BE2C (cell line): ENCODE measurements at regions not wholly inside any gene's neighbourhood (a gene's known extent, or its start where the extent isn't known, plus 50 kb on each side); places are given as distances from the start of the nearest gene placed in this dataset.

ENCODE experiments used
- DNase-seq: peaks from one replicate; pipeline ENCODE4 v3.0.0-alpha.2; 2020
- H3K27me3 ChIP-seq: fragments of 250-450 bp; sonication (Bioruptor Pico); 2 replicates; pipeline ENCODE4 v1.5.1; 2020; ENCODE audit warnings: mild to moderate bottlenecking
- H3K36me3 ChIP-seq: fragments of 250-450 bp; sonication (Bioruptor Pico); 2 replicates; pipeline ENCODE4 v1.5.1; 2020; ENCODE audit warnings: mild to moderate bottlenecking
- H3K4me1 ChIP-seq: fragments of 250-450 bp; sonication (Bioruptor Pico); 2 replicates; pipeline ENCODE4 v1.5.1; 2020
- H3K4me3 ChIP-seq: 2 replicates; pipeline ENCODE4 v1.5.1; 2011; ENCODE audit warnings: low read depth, low read length
- H3K9me3 ChIP-seq: fragments of 250-450 bp; sonication (Bioruptor Pico); 2 replicates; pipeline ENCODE4 v1.5.1; 2020
- TF ChIP-seq, protein P1 (sequence below): IDR thresholded peaks from 2 replicates; pipeline ENCODE4 v1.5.1; 2012; ENCODE audit warnings: mild to moderate bottlenecking, low read depth, low read length

DNA sequence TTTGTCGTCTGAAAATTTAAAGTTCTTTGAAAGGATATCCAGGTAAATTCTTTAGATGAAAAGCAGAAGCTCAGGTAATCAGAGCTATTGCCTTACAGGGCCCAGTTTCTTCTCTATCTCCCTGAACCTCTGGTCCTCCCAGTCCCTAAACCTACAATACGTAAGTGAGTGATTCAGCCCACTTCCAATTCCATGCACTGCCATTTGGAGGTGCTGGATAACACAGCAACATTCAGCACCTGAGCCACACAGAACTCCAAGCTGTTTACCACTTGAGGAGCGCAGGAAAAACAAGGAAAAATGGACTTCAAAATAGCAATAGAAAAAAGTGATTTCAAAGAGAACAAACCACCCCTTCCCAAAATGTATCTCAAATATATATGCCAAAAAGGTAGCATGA is 105.0 kb upstream of the DNAJC10 start:
- Histone ChIP-seq H3K36me3 (no peaks in the 10 kb centered on the region), H3K4me3 (no peak overlapping the region), H3K4me1 (no peaks in the 10 kb centered on the region), H3K27me3 (no peaks in the 10 kb centered on the region), H3K9me3 (no peaks in the 10 kb centered on the region)
- TF ChIP-seq, protein P1, sequence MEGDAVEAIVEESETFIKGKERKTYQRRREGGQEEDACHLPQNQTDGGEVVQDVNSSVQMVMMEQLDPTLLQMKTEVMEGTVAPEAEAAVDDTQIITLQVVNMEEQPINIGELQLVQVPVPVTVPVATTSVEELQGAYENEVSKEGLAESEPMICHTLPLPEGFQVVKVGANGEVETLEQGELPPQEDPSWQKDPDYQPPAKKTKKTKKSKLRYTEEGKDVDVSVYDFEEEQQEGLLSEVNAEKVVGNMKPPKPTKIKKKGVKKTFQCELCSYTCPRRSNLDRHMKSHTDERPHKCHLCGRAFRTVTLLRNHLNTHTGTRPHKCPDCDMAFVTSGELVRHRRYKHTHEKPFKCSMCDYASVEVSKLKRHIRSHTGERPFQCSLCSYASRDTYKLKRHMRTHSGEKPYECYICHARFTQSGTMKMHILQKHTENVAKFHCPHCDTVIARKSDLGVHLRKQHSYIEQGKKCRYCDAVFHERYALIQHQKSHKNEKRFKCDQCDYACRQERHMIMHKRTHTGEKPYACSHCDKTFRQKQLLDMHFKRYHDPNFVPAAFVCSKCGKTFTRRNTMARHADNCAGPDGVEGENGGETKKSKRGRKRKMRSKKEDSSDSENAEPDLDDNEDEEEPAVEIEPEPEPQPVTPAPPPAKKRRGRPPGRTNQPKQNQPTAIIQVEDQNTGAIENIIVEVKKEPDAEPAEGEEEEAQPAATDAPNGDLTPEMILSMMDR: no peak
- DNase-seq: no peak

DNA sequence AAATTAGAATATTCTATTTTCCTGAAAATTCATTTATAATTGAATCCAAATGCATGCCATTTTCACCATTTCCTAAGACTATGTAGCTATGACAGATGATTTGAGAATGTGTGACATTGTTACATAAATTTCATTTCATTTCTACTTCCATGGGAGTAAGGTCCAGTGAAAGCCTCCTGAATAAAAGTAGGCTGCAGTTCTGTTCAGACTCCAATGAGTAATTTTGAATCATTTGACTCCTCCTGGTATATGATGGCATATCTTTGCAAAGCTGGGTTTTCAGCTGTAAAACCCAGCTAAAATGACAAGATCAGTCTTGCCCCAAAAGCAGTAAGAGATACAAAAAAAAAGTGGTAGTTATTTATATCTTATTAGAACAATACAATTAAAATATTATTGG is 101.0 kb upstream of the DNAJC10 start:
- H3K27me3 ChIP-seq: no peaks in the 10 kb centered on the region
- H3K9me3 ChIP-seq: no peaks in the 10 kb centered on the region
- H3K4me3 ChIP-seq: no peak overlapping the region
- TF ChIP-seq, protein P1: no peak
- H3K36me3 ChIP-seq: no peaks in the 10 kb centered on the region
- peaks cover 4% of the 10 kb centered on the region for H3K4me1 ChIP-seq
- DNase-seq: no peak

DNA sequence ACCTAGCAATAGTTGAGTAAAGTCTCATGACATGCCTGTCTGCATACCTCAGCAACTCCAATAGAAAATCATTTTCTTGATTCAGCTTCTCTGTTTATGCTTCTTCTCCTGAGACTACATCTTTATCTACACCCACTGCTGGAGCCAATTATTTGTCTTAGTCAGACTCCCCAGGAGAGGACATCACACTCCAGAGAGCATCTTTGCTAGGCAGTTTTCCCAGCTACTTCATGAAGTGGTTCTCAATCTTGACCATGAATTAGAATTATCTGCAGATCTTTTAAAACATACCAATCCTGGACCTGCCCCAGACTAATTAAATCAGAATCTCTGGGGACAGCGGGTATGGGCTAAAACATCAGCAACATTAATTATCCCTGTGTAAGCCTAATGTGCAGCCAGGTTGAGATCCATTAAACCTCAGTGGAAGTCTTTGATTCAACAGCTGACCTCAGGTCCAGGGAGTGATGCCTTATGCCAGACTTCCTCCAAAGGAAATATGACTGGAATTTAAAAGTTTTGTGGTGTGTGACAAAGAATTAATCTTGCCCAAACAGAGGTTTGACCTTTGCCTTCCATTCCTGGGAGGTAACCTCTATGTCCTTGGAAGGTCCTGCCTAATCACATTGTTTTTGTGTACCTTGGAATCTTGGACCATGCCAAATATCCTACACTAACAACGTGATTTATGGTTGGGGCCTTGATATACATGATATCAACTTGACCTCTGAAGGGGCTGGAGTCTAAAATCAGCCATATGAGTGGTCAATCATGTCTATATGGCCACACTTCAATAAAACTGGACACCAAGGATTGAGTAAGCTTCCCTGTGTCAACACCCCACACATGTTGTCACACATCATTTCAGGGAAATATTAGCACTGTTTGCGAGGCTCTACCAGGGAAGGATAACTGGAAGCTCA is 99.3 kb upstream of the DNAJC10 start:
- DNase-seq: peak; percentile 7
- no peaks in the 10 kb centered on the region for H3K36me3 ChIP-seq
- H3K9me3 ChIP-seq: no peaks in the 10 kb centered on the region
- H3K4me3 ChIP-seq: no peak overlapping the region
- H3K27me3 ChIP-seq: no peaks in the 10 kb centered on the region
- H3K4me1 ChIP-seq: peaks cover 4% of the 10 kb centered on the region
- TF ChIP-seq, protein P1: no peak

DNA sequence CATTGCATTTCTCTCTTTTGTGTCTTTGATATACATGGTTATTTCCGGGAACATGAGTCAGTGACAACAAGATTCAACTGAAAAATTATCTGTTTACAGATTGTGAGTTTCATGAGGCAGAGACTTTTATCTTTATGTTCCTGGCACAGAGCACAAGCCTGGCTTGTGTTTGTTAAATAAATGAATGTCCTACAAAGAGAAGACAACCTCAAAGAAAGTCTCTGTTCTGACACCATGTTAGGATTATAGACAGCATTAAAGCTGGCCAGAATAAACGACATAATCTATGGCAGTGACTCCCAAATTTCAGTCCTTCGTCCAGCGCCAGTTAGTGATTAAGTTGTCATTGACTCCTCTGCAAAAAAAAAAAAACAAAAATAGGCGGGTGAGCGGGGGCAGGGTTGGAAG is 97.4 kb upstream of the DNAJC10 start:
- no peak for DNase-seq
- H3K27me3 ChIP-seq: no peaks in the 10 kb centered on the region
- TF ChIP-seq, protein P1: no peak

GRCh38 chr2:182619276-182619675 is 96.8 kb upstream of the DNAJC10 start:
- Histone ChIP-seq H3K4me3 (no peak overlapping the region), H3K27me3 (no peaks in the 10 kb centered on the region), H3K9me3 (no peaks in the 10 kb centered on the region), H3K4me1 (peaks cover 4% of the 10 kb centered on the region), H3K36me3 (no peaks in the 10 kb centered on the region)
- TF ChIP-seq, protein P1: no peak
- no peak for DNase-seq

More for the DNA sequence above, 97.4 kb upstream of the DNAJC10 start:
- H3K36me3 ChIP-seq: no peaks in the 10 kb centered on the region
- H3K4me1 ChIP-seq: peaks cover 4% of the 10 kb centered on the region
- no peak overlapping the region for H3K4me3 ChIP-seq
- H3K9me3 ChIP-seq: no peaks in the 10 kb centered on the region

DNA sequence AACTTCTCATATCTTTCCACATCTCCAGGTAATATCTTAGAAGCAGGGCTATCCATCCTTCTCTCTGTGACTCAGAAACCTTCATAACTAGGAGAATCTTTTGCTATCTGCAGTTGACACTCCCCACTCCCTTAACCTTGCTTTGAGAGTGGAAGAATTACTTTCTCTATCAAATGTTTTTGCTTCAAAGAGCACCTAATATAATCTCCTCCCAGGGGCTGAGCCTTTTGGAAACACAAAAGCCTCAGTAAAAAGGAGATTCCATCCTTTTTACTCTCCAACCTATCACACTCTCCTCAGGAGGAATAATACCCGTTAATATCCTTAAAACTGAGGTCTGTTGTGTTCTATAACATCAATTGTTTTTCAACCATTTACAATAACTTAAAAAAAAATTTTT is 94.9 kb upstream of the DNAJC10 start:
- no peaks in the 10 kb centered on the region for H3K36me3 ChIP-seq
- no peak for DNase-seq
- no peaks in the 10 kb centered on the region for H3K27me3 ChIP-seq
- no peak overlapping the region for H3K4me3 ChIP-seq
- TF ChIP-seq, protein P1: no peak
- no peaks in the 10 kb centered on the region for H3K9me3 ChIP-seq
- H3K4me1 ChIP-seq: peaks cover 3% of the 10 kb centered on the region
